HG02610 (cell line): ENCODE measurements at regions not wholly inside any gene's neighbourhood (a gene's known extent, or its start where the extent isn't known, plus 50 kb on each side); places are given as distances from the start of the nearest gene placed in this dataset.

ENCODE experiments used
- ATAC-seq: cut with Tn5 transposase; IDR thresholded peaks from one replicate; pipeline ENCODE4 v1.9.1; 2021; ENCODE audit warnings: mild to moderate bottlenecking, moderate library complexity; ENCODE audit not compliant: unreplicated experiment

DNA sequence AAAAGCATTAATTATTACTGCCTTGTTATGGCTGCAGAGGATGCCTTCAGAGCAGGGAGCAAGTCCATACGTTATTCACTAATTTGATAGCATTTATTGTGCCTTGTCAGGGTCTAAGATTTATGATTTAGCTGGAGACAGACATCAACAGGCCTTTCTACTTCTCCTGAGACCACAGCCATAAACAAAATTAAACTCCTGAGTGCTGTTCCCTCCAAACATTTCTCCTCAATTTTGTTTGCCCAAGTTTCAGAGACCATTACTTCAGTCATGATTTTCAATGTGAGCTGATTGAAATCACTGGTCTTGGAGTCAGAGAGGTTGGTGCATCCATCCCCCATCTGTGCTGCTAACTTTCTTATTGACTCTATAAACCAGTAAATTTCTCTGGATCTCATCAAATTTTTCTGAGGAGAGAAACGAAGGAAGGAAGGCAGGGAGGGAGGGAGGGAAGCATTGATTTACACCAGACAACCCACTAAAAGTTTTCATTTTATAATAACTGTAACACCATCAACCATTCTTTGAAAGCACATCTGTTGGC, 423.6 kb upstream of the CDH11 start:
- no peak for ATAC-seq

DNA sequence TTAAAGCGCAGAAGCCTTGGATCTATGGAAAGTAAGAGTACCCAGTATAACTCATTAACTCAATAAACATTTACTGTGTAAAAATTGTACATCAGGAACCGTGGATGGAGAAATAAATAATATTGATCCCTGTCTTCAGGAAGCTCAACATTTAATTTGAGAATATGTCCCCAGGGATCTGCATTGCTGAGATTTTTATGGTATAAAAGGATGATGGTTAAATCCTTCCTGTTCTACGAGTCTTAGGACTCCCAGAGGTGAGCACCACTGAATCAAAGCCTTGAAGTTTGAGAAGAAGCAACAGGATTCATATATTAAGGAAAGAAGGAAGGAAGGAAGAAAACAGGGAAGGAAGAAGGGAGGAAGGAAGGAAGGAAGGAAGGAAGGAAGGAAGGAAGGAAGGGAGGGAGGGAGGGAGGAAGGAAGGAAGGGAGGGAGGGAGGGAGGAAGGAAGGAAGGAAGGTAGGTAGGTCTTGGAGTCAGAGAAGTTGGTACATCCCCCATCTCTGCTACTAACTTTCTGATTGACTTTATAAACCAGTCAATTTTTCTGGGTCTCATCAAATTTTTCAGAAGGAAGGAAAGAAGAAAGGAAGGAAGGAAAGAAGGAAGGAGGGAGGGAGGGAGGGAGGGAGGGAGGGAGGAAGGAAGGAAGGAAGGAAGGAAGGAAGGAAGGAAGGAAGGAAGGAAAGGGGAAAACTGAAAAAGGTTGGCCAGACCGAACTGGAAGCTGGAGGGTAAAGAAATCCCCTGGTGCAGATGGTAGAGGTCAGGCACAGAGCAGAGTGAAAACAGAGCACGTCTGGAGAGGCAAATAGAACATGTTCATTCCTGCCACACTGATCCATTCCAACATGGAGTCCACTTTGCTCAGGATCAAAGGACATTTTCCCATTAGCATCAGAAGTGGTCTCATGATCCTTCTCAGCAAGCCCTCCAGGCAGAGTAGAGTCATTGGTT, 422.2 kb upstream of the CDH11 start:
- no peak for ATAC-seq

DNA sequence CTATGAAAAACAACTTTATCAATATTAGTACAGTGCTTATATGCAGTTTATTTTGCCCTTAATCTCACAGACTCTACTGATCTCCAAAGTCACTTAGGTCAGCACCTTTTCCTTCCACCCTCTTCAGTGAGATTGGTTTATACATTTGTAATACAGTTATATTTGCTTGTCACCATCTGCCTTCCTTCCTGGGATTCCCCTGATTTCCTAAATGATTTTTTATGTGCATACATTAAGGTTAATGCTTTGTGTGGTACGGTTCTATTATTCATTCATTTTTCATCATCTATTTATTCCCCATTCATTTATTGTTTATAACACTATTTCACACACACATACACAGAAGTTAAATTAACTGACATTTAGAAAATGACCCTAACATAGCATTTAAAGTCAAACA, 419.8 kb upstream of the CDH11 start:
- ATAC-seq = no peak

DNA sequence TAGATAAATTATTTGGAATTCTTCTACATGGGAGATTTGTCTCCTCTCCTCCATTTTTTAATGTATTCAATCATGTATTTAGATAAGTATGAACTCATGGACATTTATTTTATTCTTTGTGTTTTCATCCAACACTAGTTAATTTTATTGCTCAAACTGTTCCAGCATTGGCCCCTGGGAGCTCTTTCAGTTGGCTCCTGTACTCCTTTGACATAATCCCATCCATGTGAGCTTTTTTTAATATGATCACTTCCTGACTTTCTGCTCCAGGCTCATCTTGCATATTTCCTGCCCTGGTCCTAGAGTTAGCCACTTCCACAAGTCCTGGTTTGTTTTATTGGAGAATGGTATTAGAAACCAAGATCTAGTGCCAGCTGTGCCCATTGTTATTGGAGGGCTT, 419.0 kb upstream of the CDH11 start:
- ATAC-seq = no peak

DNA sequence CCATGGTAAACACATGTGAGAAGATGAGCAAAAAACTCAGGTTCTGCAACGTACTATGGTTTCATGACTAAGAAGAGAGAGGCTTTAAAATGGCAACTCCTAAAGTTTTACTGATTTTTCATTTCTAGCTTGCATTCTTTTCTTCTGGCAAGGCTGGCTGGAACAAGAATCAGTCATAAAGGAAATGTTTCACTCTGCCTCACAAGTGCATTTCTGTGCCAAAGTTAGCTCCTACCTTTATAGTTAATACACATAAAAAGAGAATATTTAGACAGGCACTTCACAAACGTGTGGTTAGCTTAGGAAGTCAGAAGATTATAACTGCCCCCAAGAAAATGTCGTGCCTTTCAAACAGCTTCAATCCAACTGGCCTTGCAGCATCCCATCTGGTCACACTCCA, 417.1 kb upstream of the CDH11 start:
- no peak for ATAC-seq

DNA sequence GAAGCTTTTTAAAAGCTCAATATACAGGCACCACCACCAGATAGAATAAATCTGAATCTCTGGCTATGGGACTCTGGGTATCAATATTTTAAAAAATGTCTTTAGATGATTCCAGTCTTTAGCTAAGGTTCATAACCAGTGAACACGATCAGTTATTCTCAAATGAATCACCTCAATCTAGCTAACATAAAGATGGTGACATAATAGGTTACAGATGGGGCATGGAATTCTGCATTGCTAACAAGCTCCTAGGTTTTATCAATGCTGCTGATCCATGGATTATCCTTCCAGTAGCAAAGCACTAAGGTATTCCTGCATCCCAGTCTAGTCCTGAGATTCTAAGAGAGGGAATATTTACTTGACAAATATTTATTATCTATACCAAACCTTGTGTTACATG, 415.5 kb upstream of the CDH11 start:
- ATAC-seq = no peak

DNA sequence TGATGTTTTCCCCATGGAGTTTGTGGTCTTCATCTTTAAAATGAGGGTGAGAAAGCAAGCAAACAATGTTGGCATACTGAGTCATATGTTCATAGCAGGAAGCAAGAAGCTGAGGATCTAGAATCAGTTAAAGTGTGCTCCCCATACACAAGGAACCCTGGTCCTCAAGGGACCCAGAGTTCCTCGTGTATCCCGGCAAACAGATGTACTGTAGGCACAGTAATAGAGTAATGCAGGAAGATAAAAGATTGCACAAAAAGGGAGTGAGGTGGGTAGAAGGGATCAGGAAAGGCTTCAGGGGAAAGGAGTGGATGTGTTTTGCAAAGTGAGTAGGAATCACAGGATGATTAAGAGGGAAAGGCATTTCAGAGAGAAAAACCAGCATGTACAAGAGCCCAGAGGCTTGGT, 412.3 kb upstream of the CDH11 start:
- ATAC-seq = no peak

DNA sequence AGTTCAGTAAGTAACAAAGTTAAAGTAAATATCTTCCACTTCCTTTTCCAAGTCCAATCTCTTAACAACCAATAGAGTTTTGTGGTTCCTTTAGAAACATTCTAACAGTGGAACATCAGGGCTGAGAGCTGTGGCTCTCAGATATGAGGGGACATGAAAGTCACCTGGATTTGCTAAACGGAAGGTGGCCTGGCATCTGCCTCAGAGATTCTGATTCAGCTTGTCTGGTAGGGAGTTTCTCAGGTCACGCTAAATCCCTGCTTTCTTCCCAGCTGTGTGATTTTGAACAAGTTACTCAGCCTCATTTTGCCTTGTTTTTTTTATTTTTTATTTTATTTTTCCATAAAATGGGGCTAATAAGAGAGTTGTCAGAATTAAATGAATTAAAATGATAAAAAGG, 411.0 kb upstream of the CDH11 start:
- no peak for ATAC-seq

DNA sequence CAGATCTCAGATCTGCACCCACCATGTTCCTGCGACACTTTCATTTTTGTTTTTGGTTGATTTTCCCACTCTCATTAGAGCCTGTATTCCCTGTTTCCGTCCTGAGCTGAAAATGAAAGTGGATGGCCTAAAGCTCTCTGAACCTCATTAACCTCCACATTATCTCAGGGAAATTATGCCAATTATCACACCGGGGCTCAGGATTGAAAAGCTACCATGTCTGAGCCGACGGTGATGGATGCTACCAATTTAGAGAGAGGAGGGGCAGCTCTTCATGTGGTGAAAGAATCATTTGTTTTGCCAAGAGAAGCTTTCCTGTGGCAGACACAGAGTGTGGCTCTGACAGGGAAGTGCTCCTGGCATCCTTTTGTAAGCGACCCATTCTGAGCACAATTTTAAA, 410.4 kb upstream of the CDH11 start:
- no peak for ATAC-seq

DNA sequence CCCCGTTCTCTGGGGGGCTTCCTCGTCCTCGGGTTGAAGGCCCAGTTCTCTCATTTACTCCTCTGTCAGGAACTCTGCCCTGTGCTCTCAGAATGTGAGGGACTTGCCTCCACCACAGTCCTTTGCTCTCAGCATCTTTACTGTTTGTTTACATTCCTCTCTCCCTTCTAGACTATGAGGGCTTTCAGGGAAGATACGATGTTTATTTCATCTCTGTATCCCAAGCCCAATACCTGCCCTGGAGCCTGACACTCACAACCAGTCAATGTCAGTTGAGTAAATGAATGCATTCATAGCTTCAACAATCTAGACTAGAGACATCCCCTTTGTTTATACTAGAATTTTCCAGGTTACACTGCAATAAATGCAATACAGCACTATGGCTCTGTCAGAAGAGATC, 409.6 kb upstream of the CDH11 start:
- no peak for ATAC-seq

DNA sequence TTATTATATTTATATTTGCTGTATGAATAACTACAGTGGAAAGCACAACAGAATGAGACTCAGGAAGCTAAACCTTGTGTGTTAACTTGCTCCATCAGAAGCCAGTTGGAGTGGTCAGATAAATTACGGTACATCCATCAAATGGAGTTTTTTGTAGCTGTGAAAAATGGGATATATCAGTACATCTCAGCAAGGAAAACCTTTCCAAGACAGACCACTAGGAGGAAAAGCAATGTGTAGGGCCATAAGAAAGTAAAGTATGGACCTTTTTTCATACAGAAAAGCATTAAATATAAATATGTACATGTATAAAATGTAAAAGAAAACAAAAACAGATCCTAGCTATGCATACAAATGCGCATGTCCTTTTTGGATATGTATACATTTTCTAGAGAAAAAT, 403.8 kb upstream of the CDH11 start:
- no peak for ATAC-seq

DNA sequence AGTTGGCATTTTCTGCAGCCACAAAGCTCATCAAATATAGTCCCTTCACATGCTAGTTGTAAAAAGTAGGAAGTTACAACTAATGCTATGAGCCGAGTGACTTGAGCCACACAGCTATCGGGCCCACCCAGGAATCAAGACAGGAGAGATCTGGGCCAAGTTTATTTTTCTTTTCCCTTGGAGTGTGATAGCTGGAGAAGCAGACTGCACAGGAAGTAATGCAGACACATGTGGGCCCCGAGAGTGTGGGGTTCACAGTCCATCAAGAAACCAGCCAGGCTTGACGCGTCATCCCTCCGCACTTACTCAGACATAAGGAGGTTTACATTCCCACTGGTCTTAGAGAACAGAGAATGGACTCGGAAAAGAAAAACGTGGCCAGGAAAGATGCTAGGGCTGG, 403.1 kb upstream of the CDH11 start:
- ATAC-seq = no peak

DNA sequence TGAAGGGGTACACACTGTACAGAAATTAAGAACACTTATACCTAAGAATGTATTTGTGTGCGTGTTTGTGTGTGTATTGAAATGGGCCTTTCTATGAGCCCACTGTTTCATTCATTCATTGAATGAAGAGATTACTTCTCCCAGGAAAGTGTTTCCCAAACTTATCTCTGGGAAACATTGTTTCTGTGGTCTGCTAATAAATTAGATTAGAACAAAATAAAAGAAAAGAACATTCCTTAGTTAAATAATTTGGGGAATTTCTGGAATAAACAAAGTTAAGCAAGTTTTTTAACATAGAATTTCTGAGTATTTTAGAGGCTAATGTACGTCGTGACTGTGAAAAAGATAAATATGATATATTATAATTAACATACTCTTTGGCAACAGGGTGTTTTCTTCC, 402.4 kb upstream of the CDH11 start:
- no peak for ATAC-seq

DNA sequence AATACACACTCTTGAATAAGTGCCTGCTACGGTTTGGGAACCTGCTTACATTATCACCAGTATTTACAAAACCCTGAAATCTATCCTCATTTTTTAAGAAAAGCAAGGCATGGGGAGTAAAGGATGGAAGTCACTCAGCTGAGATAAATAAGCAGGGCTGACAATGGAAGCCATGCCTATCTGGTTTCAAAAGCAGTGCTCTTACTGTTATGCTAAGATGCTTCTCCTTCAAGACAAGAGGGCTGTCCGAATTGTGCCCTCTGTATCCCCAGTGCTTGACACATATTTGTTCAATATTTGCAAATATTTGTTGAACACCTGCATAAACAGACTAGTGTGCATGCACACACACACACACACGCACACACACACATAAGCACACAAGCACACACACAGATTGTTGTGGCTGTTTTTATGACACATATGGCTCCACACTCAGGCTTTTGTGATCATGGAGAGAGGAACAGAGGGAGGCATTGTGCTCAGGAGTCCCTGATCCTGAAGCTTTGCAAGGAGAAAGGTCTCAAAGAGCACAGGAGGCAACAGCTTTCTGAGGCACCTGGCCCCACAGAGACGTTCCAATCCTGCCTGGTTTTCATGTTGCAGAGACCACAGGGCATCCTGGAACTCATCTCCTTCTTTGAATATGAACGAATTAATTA, 401.6 kb upstream of the CDH11 start:
- no peak for ATAC-seq

DNA sequence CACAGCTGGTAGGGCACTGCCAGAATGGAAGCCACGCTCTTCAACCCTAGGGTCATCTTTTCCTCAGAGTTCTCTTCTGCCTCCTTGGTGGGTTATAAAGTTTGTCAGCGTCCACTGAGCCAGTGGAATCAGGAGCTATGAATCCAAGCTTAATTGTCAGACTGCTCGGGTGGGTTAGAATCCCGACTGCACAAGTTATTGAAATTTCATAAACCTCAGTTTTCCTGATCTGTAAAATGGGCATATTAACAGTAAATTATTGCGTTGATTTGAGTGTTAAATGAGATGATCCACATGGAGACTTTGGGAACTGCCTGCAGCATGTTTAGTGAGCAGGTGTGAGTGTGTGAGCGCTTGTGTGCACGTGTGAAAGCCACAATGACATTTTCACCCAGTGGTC, 400.5 kb upstream of the CDH11 start:
- no peak for ATAC-seq

DNA sequence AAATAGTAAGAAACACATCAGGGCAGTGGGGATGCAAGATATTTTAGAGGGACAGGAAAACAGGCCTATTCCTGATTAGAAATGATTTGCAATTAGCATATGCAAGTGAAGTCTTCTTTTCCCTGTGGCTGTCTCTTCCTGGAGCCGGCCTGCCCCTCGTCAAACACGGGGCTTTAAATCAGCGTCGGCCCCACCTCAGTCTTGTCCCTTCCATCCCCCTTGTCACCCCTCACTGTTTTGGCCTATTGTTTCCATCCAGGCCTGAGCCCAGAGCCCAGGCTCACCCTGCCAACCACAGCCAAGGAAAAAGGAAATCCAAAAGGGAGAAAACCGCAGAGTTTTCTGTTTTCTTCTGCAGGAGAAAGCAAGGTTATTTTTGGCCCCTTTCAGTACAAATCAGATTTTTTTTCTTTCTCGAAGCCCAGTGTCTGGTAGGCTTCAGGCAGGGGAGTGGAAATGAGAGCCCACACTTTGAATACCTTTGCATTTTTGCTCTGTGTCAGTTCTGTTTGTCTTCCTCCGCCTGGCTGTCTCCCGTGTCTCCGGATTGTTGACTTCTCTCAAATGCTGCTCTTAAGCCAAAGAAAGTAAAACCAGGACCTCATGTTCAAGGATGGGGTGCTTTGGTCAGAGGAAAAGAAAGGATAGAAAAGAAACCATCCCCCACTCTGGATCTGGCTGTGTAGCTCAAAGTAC, 399.9 kb upstream of the CDH11 start:
- no peak for ATAC-seq

DNA sequence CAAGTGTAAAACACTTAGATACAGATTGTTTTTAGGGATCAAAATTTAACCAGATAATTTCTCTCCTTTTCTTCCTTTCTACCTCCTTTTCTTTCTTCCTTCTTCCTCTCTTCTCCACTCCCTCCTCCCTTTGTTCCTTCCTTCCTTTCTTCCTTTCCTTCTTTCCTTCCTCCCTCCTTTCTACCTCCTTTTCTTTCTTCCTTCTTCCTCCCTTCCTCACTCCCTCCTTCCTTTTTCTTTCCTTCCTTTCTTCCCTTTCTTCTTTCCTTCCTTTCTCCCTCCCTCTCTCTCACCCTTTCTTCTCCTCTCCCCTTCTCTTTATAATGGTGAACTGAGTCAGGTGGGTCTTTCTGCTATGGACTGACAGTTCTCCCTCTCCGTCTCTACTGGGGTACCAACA, 397.5 kb upstream of the CDH11 start:
- no peak for ATAC-seq

DNA sequence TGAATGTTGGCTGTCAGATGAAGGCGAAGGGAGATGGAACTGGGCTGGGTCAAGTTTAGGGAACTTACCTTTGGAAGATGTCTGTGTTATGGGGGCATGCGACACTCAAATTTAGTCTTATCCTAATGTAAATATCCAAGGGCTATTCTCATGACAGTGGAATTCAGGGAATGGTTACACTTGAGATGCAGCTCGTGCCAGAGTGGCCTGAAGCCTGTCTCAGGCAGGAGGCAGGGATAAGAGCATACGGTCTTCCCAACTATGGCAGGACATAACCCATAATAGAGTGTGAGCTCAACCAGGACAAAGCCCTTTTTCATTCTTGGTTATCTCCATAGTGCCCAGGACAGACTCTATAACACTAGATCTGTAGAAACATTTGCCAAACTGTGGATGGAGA, 393.3 kb upstream of the CDH11 start:
- ATAC-seq = no peak

DNA sequence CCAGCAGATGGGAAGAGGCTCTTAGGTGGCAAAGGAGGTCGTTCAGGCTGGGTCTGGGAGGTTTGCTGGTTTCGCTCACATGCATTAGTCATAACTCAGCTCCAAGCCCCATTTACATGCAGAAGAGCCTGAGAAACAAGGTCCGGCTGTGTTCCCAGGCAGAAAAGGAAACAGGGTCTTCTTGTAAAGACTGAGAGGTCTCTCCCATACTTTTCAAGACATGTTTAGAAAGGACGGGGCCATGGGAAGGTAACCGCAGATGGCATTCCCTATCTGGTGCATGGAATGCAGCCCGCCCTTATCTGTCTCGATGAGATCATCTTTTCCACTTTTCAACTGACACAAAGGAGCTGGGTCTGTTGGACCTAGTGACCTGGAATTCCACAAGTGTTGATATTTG, 389.0 kb upstream of the CDH11 start:
- no peak for ATAC-seq

DNA sequence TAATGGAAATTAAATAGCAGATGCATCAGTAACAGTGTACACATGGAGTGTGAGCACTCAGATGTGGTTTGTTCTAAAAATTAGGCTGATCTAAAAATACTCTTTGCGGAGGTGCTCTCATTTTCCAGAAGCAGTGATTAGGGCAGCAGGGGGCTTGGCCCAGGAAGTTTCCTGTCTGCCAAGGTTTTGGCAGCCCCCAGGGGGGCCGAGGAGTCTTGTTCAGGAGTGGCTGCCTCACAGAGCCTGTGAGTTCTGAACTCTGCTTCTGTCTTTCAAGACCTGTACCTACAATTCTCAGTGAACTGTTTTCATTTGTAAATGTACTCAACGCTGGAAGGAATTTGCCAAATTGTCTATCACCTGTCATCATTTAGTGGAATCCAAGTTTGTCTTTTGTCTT, 388.4 kb upstream of the CDH11 start:
- no peak for ATAC-seq

DNA sequence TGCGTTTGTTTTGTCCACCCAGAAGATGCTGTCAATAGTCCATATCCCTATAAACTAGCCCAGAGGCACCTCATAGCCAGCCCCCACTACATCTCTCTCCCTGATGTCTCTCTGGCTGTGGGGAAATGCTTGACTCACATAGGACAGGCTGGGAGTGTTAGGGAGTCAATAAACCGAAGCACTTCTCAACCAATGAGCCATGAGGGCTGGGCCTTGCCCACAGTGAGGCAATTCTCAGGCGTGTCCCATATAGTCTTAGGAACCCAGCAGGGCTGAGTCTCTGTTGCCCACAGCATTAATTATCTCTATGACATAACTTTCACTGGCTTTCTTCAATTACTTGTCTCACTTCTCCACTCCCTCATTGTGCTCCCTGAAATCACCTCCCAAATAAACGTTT, 387.3 kb upstream of the CDH11 start:
- ATAC-seq = no peak

DNA sequence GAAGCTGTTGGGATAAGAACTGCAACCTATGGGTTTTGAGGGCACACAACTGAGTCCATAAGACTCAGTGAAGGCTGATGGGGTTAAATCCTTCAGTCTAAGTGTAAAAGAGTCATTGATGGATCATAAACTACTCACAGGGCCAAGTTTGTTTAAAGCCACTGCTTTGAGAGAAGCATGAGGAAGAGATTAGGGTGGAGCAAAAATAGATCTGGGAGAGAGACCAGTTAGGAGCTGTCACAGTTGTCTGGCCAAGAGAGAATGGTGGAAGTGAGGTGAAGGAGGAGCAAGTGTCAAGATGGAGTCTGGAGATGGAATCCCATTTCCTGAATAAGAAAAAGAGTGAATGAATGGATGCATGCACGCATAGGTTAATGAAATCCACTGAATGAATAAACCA, 379.1 kb upstream of the CDH11 start:
- no peak for ATAC-seq
